GM23338 (cell line): ENCODE measurements at regions not wholly inside any gene's neighbourhood (a gene's known extent, or its start where the extent isn't known, plus 50 kb on each side); places are given as distances from the start of the nearest gene placed in this dataset.

Experiments used
- ATAC-seq: fragments of 200-7000 bp; cut with Tn5 transposase; 3 replicates; pipeline ENCODE4 v1.9.1; 2020
- DNase-seq: peaks from one replicate; pipeline ENCODE4 v3.0.0-alpha.2; 2015; ENCODE audit warnings: low spot score
- H2AFZ ChIP-seq: fragments of 200-600 bp; sonication (generic); 2 replicates; pipeline ENCODE4 v1.8.0; 2016; ENCODE audit warnings: antibody characterized with exemption, mild to moderate bottlenecking, moderate library complexity
- H3F3A ChIP-seq: fragments of 200-600 bp; sonication (generic); replicated peaks from 2 replicates; pipeline ENCODE4 v1.8.0; 2017; ENCODE audit warnings: antibody characterized with exemption, mixed run types, low read depth
- H3K27ac ChIP-seq: fragments of 200-600 bp; sonication (generic); 2 replicates; pipeline ENCODE4 v1.6.1; 2016; ENCODE audit warnings: low read depth
- H3K27me3 ChIP-seq: fragments of 200-600 bp; sonication (generic); 2 replicates; pipeline ENCODE4 v1.8.0; 2016; ENCODE audit warnings: mild to moderate bottlenecking, mixed run types, moderate library complexity; ENCODE audit not compliant: insufficient read depth
- H3K36me3 ChIP-seq: fragments of 200-600 bp; sonication (generic); 2 replicates; pipeline ENCODE4 v1.8.0; 2016; ENCODE audit warnings: mild to moderate bottlenecking; ENCODE audit not compliant: insufficient read depth
- H3K4me1 ChIP-seq: fragments of 200-600 bp; sonication (generic); 2 replicates; pipeline ENCODE4 v1.8.0; 2016; ENCODE audit warnings: mild to moderate bottlenecking, moderate library complexity; ENCODE audit not compliant: insufficient read depth
- H3K4me2 ChIP-seq: fragments of 200-600 bp; sonication (generic); 2 replicates; pipeline ENCODE4 v1.7.1; 2017; ENCODE audit warnings: mixed run types
- H3K4me3 ChIP-seq: fragments of 200-600 bp; sonication (generic); 2 replicates; pipeline ENCODE4 v1.6.1; 2016; ENCODE audit warnings: mixed run types
- H3K79me2 ChIP-seq: fragments of 200-600 bp; sonication (generic); replicated peaks from 2 replicates; pipeline ENCODE4 v1.8.0; 2017; ENCODE audit warnings: mild to moderate bottlenecking; ENCODE audit not compliant: insufficient read depth
- H3K9me2 ChIP-seq: fragments of 200-600 bp; sonication (generic); 2 replicates; pipeline ENCODE4 v1.8.0; 2017; ENCODE audit not compliant: insufficient read depth
- H4K20me1 ChIP-seq: fragments of 200-600 bp; sonication (generic); replicated peaks from 2 replicates; pipeline ENCODE4 v1.8.0; 2017; ENCODE audit warnings: mild to moderate bottlenecking; ENCODE audit not compliant: insufficient read depth
- H3K27ac Mint-ChIP-seq: 2 replicates; pipeline ENCODE4 v1.8.0; 2020; ENCODE audit warnings: inconsistent platforms, mild to moderate bottlenecking, moderate library complexity, mixed read lengths
- H3K27me3 Mint-ChIP-seq: 3 replicates; pipeline ENCODE4 v1.8.0; 2022; ENCODE audit warnings: low read depth, mild to moderate bottlenecking, moderate library complexity, mixed read lengths, inconsistent platforms; ENCODE audit not compliant: insufficient read depth, poor library complexity
- H3K36me3 Mint-ChIP-seq: 3 replicates; pipeline ENCODE4 v1.8.0; 2021; ENCODE audit warnings: low read depth, mild to moderate bottlenecking, inconsistent platforms, moderate library complexity, mixed read lengths
- H3K4me1 Mint-ChIP-seq: 3 replicates; pipeline ENCODE4 v1.8.0; 2020; ENCODE audit warnings: mild to moderate bottlenecking, inconsistent platforms, mixed read lengths
- H3K4me3 Mint-ChIP-seq: 3 replicates; pipeline ENCODE4 v1.8.0; 2021; ENCODE audit warnings: moderate library complexity, mild to moderate bottlenecking, inconsistent platforms, mixed read lengths
- H3K9me3 Mint-ChIP-seq: 3 replicates; pipeline ENCODE4 v1.8.0; 2020; ENCODE audit warnings: moderate library complexity, mild to moderate bottlenecking, inconsistent platforms, mixed read lengths
- CREB1 ChIP-seq: fragments of 250-450 bp; sonication (Bioruptor Pico); IDR thresholded peaks from 2 replicates; pipeline ENCODE4 v1.5.0; 2020; ENCODE audit warnings: low read depth, mild to moderate bottlenecking, moderate library complexity
- ETS1 ChIP-seq: IDR thresholded peaks from 2 replicates; pipeline ENCODE4 v1.6.1; 2016; ENCODE audit warnings: antibody characterized with exemption
- EZH2 ChIP-seq: fragments of 200-600 bp; sonication (generic); IDR thresholded peaks from one replicate; pipeline ENCODE4 v1.8.0; 2017; ENCODE audit warnings: antibody characterized with exemption, mild to moderate bottlenecking, low read depth; ENCODE audit not compliant: unreplicated experiment
- EZH2phosphoT487 ChIP-seq: fragments of 200-600 bp; sonication (generic); IDR thresholded peaks from one replicate; pipeline ENCODE4 v1.8.1; 2018; ENCODE audit warnings: antibody characterized with exemption; ENCODE audit not compliant: unreplicated experiment
- JUNB ChIP-seq: IDR thresholded peaks from one replicate; pipeline ENCODE4 v1.6.1; 2016; ENCODE audit warnings: antibody characterized with exemption; ENCODE audit not compliant: unreplicated experiment
- NANOG ChIP-seq: IDR thresholded peaks from 2 replicates; pipeline ENCODE4 v1.6.1; 2016; ENCODE audit warnings: antibody characterized with exemption, borderline replicate concordance
- POLR2AphosphoS5 ChIP-seq: IDR thresholded peaks from 2 replicates; pipeline ENCODE4 v1.6.1; 2016; ENCODE audit warnings: antibody characterized with exemption, low read depth
- REST ChIP-seq: IDR thresholded peaks from one replicate; pipeline ENCODE4 v1.6.1; 2018; ENCODE audit warnings: antibody characterized with exemption; ENCODE audit not compliant: unreplicated experiment
- STAT1 ChIP-seq: IDR thresholded peaks from one replicate; pipeline ENCODE4 v1.6.1; 2016; ENCODE audit warnings: antibody characterized with exemption; ENCODE audit not compliant: unreplicated experiment
- ZNF114 ChIP-seq: fragments of 250-450 bp; sonication (Bioruptor Pico); IDR thresholded peaks from 2 replicates; pipeline ENCODE4 v1.5.0; 2020; ENCODE audit warnings: mild to moderate bottlenecking, moderate library complexity
- ZNF331 ChIP-seq: fragments of 250-450 bp; sonication (Bioruptor Pico); IDR thresholded peaks from 2 replicates; pipeline ENCODE4 v1.5.0; 2020; ENCODE audit warnings: low read depth, mild to moderate bottlenecking, moderate library complexity
- ZNF462 ChIP-seq: fragments of 250-450 bp; sonication (Bioruptor Pico); IDR thresholded peaks from 2 replicates; pipeline ENCODE4 v1.5.0; 2020; ENCODE audit warnings: mild to moderate bottlenecking, moderate library complexity
- TF ChIP-seq, protein P1 (sequence below), 2 experiments: fragments of 200-600 bp in 1 of 2; sonication (generic) in 1 of 2; conservative IDR thresholded peaks; 2 replicates each; pipeline versions ENCODE4 v1.5.1 to v1.6.1; 2016 to 2017; ENCODE audit warnings: antibody characterized with exemption in 2 of 2, low read depth in 2 of 2, mild to moderate bottlenecking in 2 of 2, moderate library complexity in 1 of 2

GRCh38 chr4:56128213-56128612 is 179.5 kb downstream of the CEP135 start (continued):
- no peak for TF ChIP-seq ZNF114 (CRISPR knock-in tag)
- no peak for TF ChIP-seq ZNF331 (CRISPR knock-in tag)

- TF ChIP-seq ZNF114 (CRISPR knock-in tag) (no peak), ZNF331 (CRISPR knock-in tag) (no peak), EZH2 (no peak), CREB1 (CRISPR knock-in tag) (no peak), ETS1 (no peak), ZNF462 (CRISPR knock-in tag) (no peak), STAT1 (no peak), POLR2AphosphoS5 (no peak), NANOG (no peak), JUNB (no peak), REST (no peak), EZH2phosphoT487 (no peak)
- TF ChIP-seq, protein P1, sequence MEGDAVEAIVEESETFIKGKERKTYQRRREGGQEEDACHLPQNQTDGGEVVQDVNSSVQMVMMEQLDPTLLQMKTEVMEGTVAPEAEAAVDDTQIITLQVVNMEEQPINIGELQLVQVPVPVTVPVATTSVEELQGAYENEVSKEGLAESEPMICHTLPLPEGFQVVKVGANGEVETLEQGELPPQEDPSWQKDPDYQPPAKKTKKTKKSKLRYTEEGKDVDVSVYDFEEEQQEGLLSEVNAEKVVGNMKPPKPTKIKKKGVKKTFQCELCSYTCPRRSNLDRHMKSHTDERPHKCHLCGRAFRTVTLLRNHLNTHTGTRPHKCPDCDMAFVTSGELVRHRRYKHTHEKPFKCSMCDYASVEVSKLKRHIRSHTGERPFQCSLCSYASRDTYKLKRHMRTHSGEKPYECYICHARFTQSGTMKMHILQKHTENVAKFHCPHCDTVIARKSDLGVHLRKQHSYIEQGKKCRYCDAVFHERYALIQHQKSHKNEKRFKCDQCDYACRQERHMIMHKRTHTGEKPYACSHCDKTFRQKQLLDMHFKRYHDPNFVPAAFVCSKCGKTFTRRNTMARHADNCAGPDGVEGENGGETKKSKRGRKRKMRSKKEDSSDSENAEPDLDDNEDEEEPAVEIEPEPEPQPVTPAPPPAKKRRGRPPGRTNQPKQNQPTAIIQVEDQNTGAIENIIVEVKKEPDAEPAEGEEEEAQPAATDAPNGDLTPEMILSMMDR (conservative IDR thresholded peaks at IDR 0.05; ENCODE audit: low read depth in 2 of 2) = no peak
- Mint-ChIP-seq H3K4me3 (no peak overlapping the region), H3K36me3 (peaks cover 3% of the 10 kb centered on the region; the same call in 2 of the 3 replicates), H3K27me3 (no peaks in the 10 kb centered on the region), H3K4me1 (peaks cover 17% of the 10 kb centered on the region; the same call in 2 of the 3 replicates), H3K27ac (peak overlapping the region; percentile 72), H3K9me3 (no peaks in the 10 kb centered on the region; the same call in 2 of the 3 replicates)
- no peaks in the 10 kb centered on the region for H3K36me3 ChIP-seq
- H3K9me2 ChIP-seq = no peaks in the 10 kb centered on the region
- DNase-seq (no peak), ATAC-seq (no peak)
- no peak overlapping the region; the same call in 1 of the 2 replicates for H3K27ac ChIP-seq
- H3K4me2 ChIP-seq = no peak overlapping the region
- no peaks in the 10 kb centered on the region for H3K27me3 ChIP-seq
- no peaks in the 10 kb centered on the region for H3F3A ChIP-seq
- H2AFZ ChIP-seq = no peak overlapping the region
- H3K4me1 ChIP-seq = no peaks in the 10 kb centered on the region
- H3K79me2 ChIP-seq = no peaks in the 10 kb centered on the region
- H4K20me1 ChIP-seq = no peaks in the 10 kb centered on the region
- no peak overlapping the region for H3K4me3 ChIP-seq
Observed at GRCh38 chr4:56127716-56128115, 179.0 kb downstream of the CEP135 start.
